Neuronal stem cell (in vitro differentiated cells): ENCODE measurements at regions not wholly inside any gene's neighbourhood (a gene's known extent, or its start where the extent isn't known, plus 50 kb on each side); places are given as distances from the start of the nearest gene placed in this dataset.

Experiments
- DNase-seq: peaks from one replicate; pipeline ENCODE4 v3.0.0-alpha.2; 2013; ENCODE audit warnings: low spot score
- H2AFZ ChIP-seq: one replicate; pipeline ENCODE4 v1.6.1; 2013; ENCODE audit warnings: mild to moderate bottlenecking, low read length, inconsistent platforms
- H2AK5ac ChIP-seq: 2 replicates; pipeline ENCODE4 v1.6.1; 2013; ENCODE audit warnings: low read depth, mild to moderate bottlenecking, inconsistent platforms, low read length, moderate library complexity, mixed read lengths
- H2BK120ac ChIP-seq: 2 replicates; pipeline ENCODE4 v1.6.1; 2013; ENCODE audit warnings: low read depth, mild to moderate bottlenecking, inconsistent platforms, low read length, moderate library complexity, mixed read lengths
- H2BK12ac ChIP-seq: one replicate; pipeline ENCODE4 v1.6.1; 2013; ENCODE audit warnings: low read length, inconsistent platforms
- H2BK15ac ChIP-seq: 2 replicates; pipeline ENCODE4 v1.6.1; 2013; ENCODE audit warnings: mild to moderate bottlenecking, low read length, inconsistent platforms, mixed read lengths
- H2BK5ac ChIP-seq: one replicate; pipeline ENCODE4 v1.6.1; 2013; ENCODE audit warnings: inconsistent platforms, mild to moderate bottlenecking, low read length, moderate library complexity
- H3K14ac ChIP-seq: one replicate; pipeline ENCODE4 v1.6.1; 2013; ENCODE audit warnings: low read length, inconsistent platforms
- H3K18ac ChIP-seq: 2 replicates; pipeline ENCODE4 v1.6.1; 2013; ENCODE audit warnings: low read length, inconsistent platforms
- H3K23ac ChIP-seq: 2 replicates; pipeline ENCODE4 v1.6.1; 2013; ENCODE audit warnings: low read depth, mild to moderate bottlenecking, mixed read lengths, low read length, inconsistent platforms; ENCODE audit not compliant: poor library complexity
- H3K27ac ChIP-seq: replicated peaks from 3 replicates; pipeline ENCODE4 v1.5.1; 2013; ENCODE audit warnings: low read length, inconsistent platforms
- H3K27me3 ChIP-seq, 3 experiments: 2 replicates each; pipeline ENCODE4 v1.6.1; 2013; ENCODE audit warnings: low read length in 3 of 3, mild to moderate bottlenecking in 2 of 3, inconsistent platforms in 1 of 3, low read depth in 1 of 3, mixed read lengths in 1 of 3, moderate library complexity in 1 of 3; ENCODE audit not compliant: control insufficient read depth in 3 of 3, insufficient read depth in 3 of 3
- H3K36me3 ChIP-seq, 2 donors: replicated peaks in 1 of 2; 2 replicates each; pipeline ENCODE4 v1.6.1; 2013; ENCODE audit warnings: low read length in 2 of 2; ENCODE audit not compliant: control insufficient read depth in 2 of 2, insufficient read depth in 2 of 2
- H3K4ac ChIP-seq: 2 replicates; pipeline ENCODE4 v1.6.1; 2013; ENCODE audit warnings: inconsistent platforms, mild to moderate bottlenecking, low read length, moderate library complexity
- H3K4me1 ChIP-seq, 2 donors: 1 replicate in 1 of 2; 2 replicates in 1 of 2; pipeline ENCODE4 v1.6.1; 2013; ENCODE audit warnings: low read length in 2 of 2, low read depth in 1 of 2; ENCODE audit not compliant: control insufficient read depth in 2 of 2, insufficient read depth in 1 of 2
- H3K4me2 ChIP-seq: one replicate; pipeline ENCODE4 v1.6.1; 2013; ENCODE audit warnings: mild to moderate bottlenecking, low read length, inconsistent platforms; ENCODE audit not compliant: insufficient read depth, poor library complexity, severe bottlenecking
- H3K4me3 ChIP-seq, 2 donors: 2 replicates each; pipeline ENCODE4 v1.5.1; 2013; ENCODE audit warnings: low read length in 2 of 2, mild to moderate bottlenecking in 2 of 2, inconsistent platforms in 1 of 2, moderate library complexity in 1 of 2
- H3K79me1 ChIP-seq: one replicate; pipeline ENCODE4 v1.6.1; 2013; ENCODE audit warnings: low read depth, mild to moderate bottlenecking, inconsistent platforms, low read length, moderate library complexity
- H3K9ac ChIP-seq: one replicate; pipeline ENCODE4 v1.6.1; 2013; ENCODE audit warnings: mild to moderate bottlenecking, low read depth, low read length, inconsistent platforms; ENCODE audit not compliant: poor library complexity
- H3K9me3 ChIP-seq, 2 donors: replicated peaks in 1 of 2; 2 replicates each; pipeline versions ENCODE3 to v1.6.1; 2013; ENCODE audit warnings: low read length in 2 of 2, mild to moderate bottlenecking in 2 of 2, inconsistent platforms in 1 of 2, low read depth in 1 of 2, mixed read lengths in 1 of 2, moderate library complexity in 1 of 2; ENCODE audit not compliant: control insufficient read depth in 2 of 2, insufficient read depth in 1 of 2
- H4K8ac ChIP-seq: one replicate; pipeline ENCODE4 v1.6.1; 2013; ENCODE audit warnings: low read depth, mild to moderate bottlenecking, inconsistent platforms, low read length, moderate library complexity
- H4K91ac ChIP-seq: one replicate; pipeline ENCODE4 v1.6.1; 2013; ENCODE audit warnings: low read length, low read depth, mild to moderate bottlenecking, inconsistent platforms; ENCODE audit not compliant: poor library complexity
- WGBS, 2 donors: extraction: QIAGEN DNeasy Blood & Tissue Kit; methylation state at CpG; one replicate each; pipeline ENCODE4 v1.1.7; 2013; ENCODE audit warnings: missing lambda C conversion rate in 2 of 2, mixed read lengths in 1 of 2; ENCODE audit not compliant: insufficient read length in 2 of 2, insufficient replicate concordance in 1 of 2; ENCODE audit errors: extremely low coverage in 2 of 2; 5-methylcytosine and 5-hydroxymethylcytosine counted together

- H3K27ac ChIP-seq, result no peak overlapping the region
- H3K27me3 ChIP-seq, result peaks cover 0 to 22% (median 0%) of the 10 kb centered on the region in 3 experiments
- H2BK120ac ChIP-seq, result no peak overlapping the region
- H3K79me1 ChIP-seq, result no peaks in the 10 kb centered on the region
- no peak overlapping the region for H3K4me2 ChIP-seq
- H4K91ac ChIP-seq, result no peak overlapping the region
- no peak overlapping the region for H3K4ac ChIP-seq
- H3K36me3 ChIP-seq, result no peaks in the 10 kb centered on the region
- DNase-seq, result no peak
- H2BK15ac ChIP-seq, result no peak overlapping the region
- no peak overlapping the region for H3K4me3 ChIP-seq
- H3K23ac ChIP-seq, result no peak overlapping the region
- H3K9me3 ChIP-seq, result peaks cover 0 to 2% of the 10 kb centered on the region in 2 donors
- WGBS, 2 donors, result no CpG with 5 or more reads among the region's 3 CpGs
- no peak overlapping the region for H3K14ac ChIP-seq
- peaks cover 0 to 5% of the 10 kb centered on the region in 2 donors for H3K4me1 ChIP-seq
- no peak overlapping the region for H2AK5ac ChIP-seq
- no peak overlapping the region for H2BK5ac ChIP-seq
- no peak overlapping the region for H4K8ac ChIP-seq
- no peak overlapping the region for H3K18ac ChIP-seq
- H2AFZ ChIP-seq, result no peak overlapping the region
- no peak overlapping the region for H3K9ac ChIP-seq
- no peak overlapping the region for H2BK12ac ChIP-seq
Measured at GRCh38 chr6:33915134-33915533, 111.3 kb upstream of the MLN start.

DNA sequence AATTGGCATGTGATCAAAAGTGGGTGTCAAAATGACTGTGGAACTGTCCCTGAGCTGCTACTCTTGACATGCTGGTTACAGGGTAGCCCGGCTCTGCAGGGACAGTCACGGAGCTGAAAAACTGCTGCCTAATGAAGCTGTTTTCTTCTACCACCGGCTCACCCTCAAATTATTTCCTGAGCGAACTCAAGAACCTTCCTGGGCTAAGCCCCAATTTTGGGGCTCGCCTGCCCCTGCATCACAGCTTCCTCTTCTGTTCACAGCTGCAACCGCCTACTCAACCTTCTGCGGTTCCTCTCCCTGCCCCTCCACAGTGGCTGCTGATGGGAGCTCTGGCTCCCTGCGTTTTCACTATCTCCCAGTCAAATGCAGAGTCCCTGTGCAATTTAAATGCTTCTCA is 110.8 kb upstream of the MLN start:
- Histone ChIP-seq H4K8ac (no peak overlapping the region), H3K4ac (no peak overlapping the region), H4K91ac (no peak overlapping the region), H3K9me3 (peaks cover 0 to 2% of the 10 kb centered on the region in 2 donors), H3K4me1 (peaks cover 0 to 5% of the 10 kb centered on the region in 2 donors), H3K18ac (no peak overlapping the region), H2BK12ac (no peak overlapping the region), H3K27me3 (peaks cover 0 to 22% (median 0%) of the 10 kb centered on the region in 3 experiments), H3K79me1 (no peaks in the 10 kb centered on the region), H2AK5ac (no peak overlapping the region), H3K23ac (no peak overlapping the region), H3K36me3 (no peaks in the 10 kb centered on the region), H3K14ac (no peak overlapping the region), H2BK120ac (no peak overlapping the region), H2AFZ (no peak overlapping the region), H3K9ac (no peak overlapping the region), H3K4me3 (no peak overlapping the region), H3K27ac (no peak overlapping the region), H2BK15ac (no peak overlapping the region), H3K4me2 (no peak overlapping the region), H2BK5ac (no peak overlapping the region)
- DNase-seq, result no peak
- WGBS, 2 donors, result no CpG with 5 or more reads among the region's 8 CpGs

- H3K79me1 ChIP-seq, result no peaks in the 10 kb centered on the region
- H3K9me3 ChIP-seq, result no peaks in the 10 kb centered on the region
- H3K4me1 ChIP-seq, result peaks cover 0 to 3% of the 10 kb centered on the region in 2 donors
- no peak overlapping the region for H3K9ac ChIP-seq
- no peak overlapping the region for H3K4ac ChIP-seq
- WGBS, 2 donors, result no CpG with 5 or more reads among the region's 1 CpG
- H4K8ac ChIP-seq, result no peak overlapping the region
- no peak for DNase-seq
- H3K14ac ChIP-seq, result no peak overlapping the region
- H3K27ac ChIP-seq, result no peak overlapping the region
- no peak overlapping the region for H2AK5ac ChIP-seq
- peaks cover 0 to 19% (median 0%) of the 10 kb centered on the region in 3 experiments for H3K27me3 ChIP-seq
- no peaks in the 10 kb centered on the region for H3K36me3 ChIP-seq
- H2BK15ac ChIP-seq, result no peak overlapping the region
- H2BK120ac ChIP-seq, result no peak overlapping the region
- no peak overlapping the region for H4K91ac ChIP-seq
- H2BK12ac ChIP-seq, result no peak overlapping the region
- no peak overlapping the region for H2AFZ ChIP-seq
- H3K4me3 ChIP-seq, result no peak overlapping the region
- no peak overlapping the region for H2BK5ac ChIP-seq
- no peak overlapping the region for H3K23ac ChIP-seq
- H3K18ac ChIP-seq, result no peak overlapping the region
- no peak overlapping the region for H3K4me2 ChIP-seq
Measured at GRCh38 chr6:33912195-33912594, 108.4 kb upstream of the MLN start.

- no peak overlapping the region for H2AK5ac ChIP-seq
- H3K4me1 ChIP-seq, result peaks cover 0 to 3% of the 10 kb centered on the region in 2 donors
- no peaks in the 10 kb centered on the region for H3K36me3 ChIP-seq
- H2BK15ac ChIP-seq, result no peak overlapping the region
- H3K79me1 ChIP-seq, result no peaks in the 10 kb centered on the region
- no peak overlapping the region for H3K4me2 ChIP-seq
- H2AFZ ChIP-seq, result no peak overlapping the region
- H2BK120ac ChIP-seq, result no peak overlapping the region
- DNase-seq, result no peak
- no peak overlapping the region for H3K23ac ChIP-seq
- no peak overlapping the region for H4K91ac ChIP-seq
- WGBS, 2 donors, result no CpG with 5 or more reads among the region's 6 CpGs
- peaks cover 0 to 22% (median 0%) of the 10 kb centered on the region in 3 experiments for H3K27me3 ChIP-seq
- no peak overlapping the region for H3K9ac ChIP-seq
- no peaks in the 10 kb centered on the region for H3K9me3 ChIP-seq
- H2BK5ac ChIP-seq, result no peak overlapping the region
- no peak overlapping the region for H4K8ac ChIP-seq
- no peak overlapping the region for H3K4me3 ChIP-seq
- H2BK12ac ChIP-seq, result no peak overlapping the region
- no peak overlapping the region for H3K18ac ChIP-seq
- H3K27ac ChIP-seq, result no peak overlapping the region
- no peak overlapping the region for H3K4ac ChIP-seq
- H3K14ac ChIP-seq, result no peak overlapping the region
Measured at GRCh38 chr6:33911488-33911887, 107.7 kb upstream of the MLN start.
